Neural cell (in vitro differentiated cells): ENCODE measurements at regions not wholly inside any gene's neighbourhood (a gene's known extent, or its start where the extent isn't known, plus 50 kb on each side); places are given as distances from the start of the nearest gene placed in this dataset.

Experiments
- EP300 ChIP-seq: fragments of 450-650 bp; conservative IDR thresholded peaks from 2 replicates; pipeline ENCODE4 v1.6.1; 2014; ENCODE audit warnings: antibody characterized with exemption, mild to moderate bottlenecking, moderate library complexity; ENCODE audit not compliant: poor library complexity, severe bottlenecking
- RAD21 ChIP-seq: fragments of 450-650 bp; conservative IDR thresholded peaks from 2 replicates; pipeline ENCODE4 v1.6.1; 2014; ENCODE audit warnings: antibody characterized with exemption, mild to moderate bottlenecking, moderate library complexity
- TF ChIP-seq, protein P1 (sequence below): fragments of 450-650 bp; IDR thresholded peaks from 2 replicates; pipeline ENCODE4 v1.5.1; 2014; ENCODE audit warnings: antibody characterized with exemption, mild to moderate bottlenecking, moderate library complexity; ENCODE audit not compliant: poor library complexity, severe bottlenecking

DNA sequence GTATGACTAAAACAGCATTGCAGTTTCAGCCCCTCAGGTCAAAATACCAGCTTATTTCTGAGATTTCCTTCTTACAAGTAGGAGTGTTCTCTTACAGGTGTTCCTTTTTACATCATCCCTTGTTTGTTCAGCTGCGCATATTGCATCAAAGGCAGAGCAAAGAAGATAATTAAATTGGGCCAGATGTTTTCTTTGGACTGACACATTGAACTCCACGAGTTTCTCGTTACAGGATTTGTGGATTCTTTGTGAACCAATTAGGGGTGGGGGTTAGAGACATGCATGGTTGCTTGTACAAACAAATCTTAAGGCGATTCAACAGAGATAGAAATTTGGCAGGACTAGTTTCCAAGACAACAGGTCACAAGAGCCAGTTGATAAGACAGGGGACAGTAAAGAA lies 95.7 kb downstream of the SPANXN4 start:
- TF ChIP-seq EP300 = no peak
- TF ChIP-seq, protein P1, sequence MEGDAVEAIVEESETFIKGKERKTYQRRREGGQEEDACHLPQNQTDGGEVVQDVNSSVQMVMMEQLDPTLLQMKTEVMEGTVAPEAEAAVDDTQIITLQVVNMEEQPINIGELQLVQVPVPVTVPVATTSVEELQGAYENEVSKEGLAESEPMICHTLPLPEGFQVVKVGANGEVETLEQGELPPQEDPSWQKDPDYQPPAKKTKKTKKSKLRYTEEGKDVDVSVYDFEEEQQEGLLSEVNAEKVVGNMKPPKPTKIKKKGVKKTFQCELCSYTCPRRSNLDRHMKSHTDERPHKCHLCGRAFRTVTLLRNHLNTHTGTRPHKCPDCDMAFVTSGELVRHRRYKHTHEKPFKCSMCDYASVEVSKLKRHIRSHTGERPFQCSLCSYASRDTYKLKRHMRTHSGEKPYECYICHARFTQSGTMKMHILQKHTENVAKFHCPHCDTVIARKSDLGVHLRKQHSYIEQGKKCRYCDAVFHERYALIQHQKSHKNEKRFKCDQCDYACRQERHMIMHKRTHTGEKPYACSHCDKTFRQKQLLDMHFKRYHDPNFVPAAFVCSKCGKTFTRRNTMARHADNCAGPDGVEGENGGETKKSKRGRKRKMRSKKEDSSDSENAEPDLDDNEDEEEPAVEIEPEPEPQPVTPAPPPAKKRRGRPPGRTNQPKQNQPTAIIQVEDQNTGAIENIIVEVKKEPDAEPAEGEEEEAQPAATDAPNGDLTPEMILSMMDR = no peak
- no peak for TF ChIP-seq RAD21
